Trophoblast cell (in vitro differentiated cells and primary cell): ENCODE measurements at regions not wholly inside any gene's neighbourhood (a gene's known extent, or its start where the extent isn't known, plus 50 kb on each side); places are given as distances from the start of the nearest gene placed in this dataset.
A peak's percentile ranks its signal among the peaks of the same experiment; 100 is the strongest.

Experiments
- DNase-seq, 2 donors: peaks; one replicate each; pipeline ENCODE4 v3.0.0-alpha.2; 2016
- H2AFZ ChIP-seq: 2 replicates; pipeline ENCODE4 v1.6.1; 2013; ENCODE audit warnings: low read length, moderate library complexity, mild to moderate bottlenecking; ENCODE audit not compliant: insufficient read depth, poor library complexity
- H2AK5ac ChIP-seq: 2 replicates; pipeline ENCODE4 v1.6.1; 2013; ENCODE audit warnings: mild to moderate bottlenecking, low read length
- H2BK120ac ChIP-seq: 2 replicates; pipeline ENCODE4 v1.6.1; 2013; ENCODE audit warnings: low read length, mild to moderate bottlenecking, moderate library complexity; ENCODE audit not compliant: insufficient read depth, poor library complexity
- H2BK12ac ChIP-seq: 2 replicates; pipeline ENCODE4 v1.6.1; 2013; ENCODE audit warnings: mild to moderate bottlenecking, low read length, moderate library complexity
- H2BK5ac ChIP-seq: 2 replicates; pipeline ENCODE4 v1.6.1; 2013; ENCODE audit warnings: low read length, low read depth, moderate library complexity, mild to moderate bottlenecking; ENCODE audit not compliant: poor library complexity
- H3K14ac ChIP-seq: 2 replicates; pipeline ENCODE4 v1.6.1; 2013; ENCODE audit warnings: mild to moderate bottlenecking, low read length
- H3K18ac ChIP-seq: 2 replicates; pipeline ENCODE4 v1.6.1; 2013; ENCODE audit warnings: mild to moderate bottlenecking, low read length
- H3K23ac ChIP-seq: 2 replicates; pipeline ENCODE4 v1.6.1; 2013; ENCODE audit warnings: low read length
- H3K27ac ChIP-seq: 2 replicates; pipeline ENCODE4 v1.5.1; 2013; ENCODE audit warnings: low read depth, mild to moderate bottlenecking, inconsistent platforms, low read length, moderate library complexity
- H3K27me3 ChIP-seq: 2 replicates; pipeline ENCODE4 v1.6.1; 2013; ENCODE audit warnings: inconsistent platforms, mild to moderate bottlenecking, low read length, moderate library complexity; ENCODE audit not compliant: insufficient read depth
- H3K36me3 ChIP-seq, 2 experiments: 1 replicate in 1 of 2; 2 replicates in 1 of 2; pipeline ENCODE4 v1.6.1; 2013; ENCODE audit warnings: low read length in 2 of 2, mild to moderate bottlenecking in 2 of 2, moderate library complexity in 1 of 2; ENCODE audit not compliant: insufficient read depth in 2 of 2, control insufficient read depth in 1 of 2
- H3K4ac ChIP-seq: 2 replicates; pipeline ENCODE4 v1.6.1; 2013; ENCODE audit warnings: low read depth, mild to moderate bottlenecking, low read length, moderate library complexity
- H3K4me1 ChIP-seq, 2 experiments: 1 replicate in 1 of 2; 2 replicates in 1 of 2; pipeline ENCODE4 v1.6.1; 2013; ENCODE audit warnings: low read length in 2 of 2, mild to moderate bottlenecking in 2 of 2, moderate library complexity in 1 of 2; ENCODE audit not compliant: insufficient read depth in 2 of 2, control insufficient read depth in 1 of 2
- H3K4me2 ChIP-seq: 2 replicates; pipeline ENCODE4 v1.6.1; 2013; ENCODE audit warnings: inconsistent platforms, mild to moderate bottlenecking, low read length, moderate library complexity
- H3K4me3 ChIP-seq: 2 replicates; pipeline ENCODE4 v1.5.1; 2013; ENCODE audit warnings: mild to moderate bottlenecking, low read depth, low read length, inconsistent platforms
- H3K79me1 ChIP-seq: one replicate; pipeline ENCODE4 v1.6.1; 2013; ENCODE audit warnings: low read length
- H3K79me2 ChIP-seq: 2 replicates; pipeline ENCODE4 v1.6.1; 2013; ENCODE audit warnings: low read length, mild to moderate bottlenecking; ENCODE audit not compliant: control insufficient read depth, insufficient read depth, poor library complexity
- H3K9ac ChIP-seq: 2 replicates; pipeline ENCODE4 v1.6.1; 2013; ENCODE audit warnings: mild to moderate bottlenecking, low read length
- H3K9me3 ChIP-seq: 2 replicates; pipeline ENCODE4 v1.6.1; 2013; ENCODE audit warnings: low read depth, mild to moderate bottlenecking, control low read depth, inconsistent platforms, low read length; ENCODE audit not compliant: insufficient read depth
- H4K12ac ChIP-seq: 2 replicates; pipeline ENCODE4 v1.6.1; 2013; ENCODE audit warnings: low read depth, mild to moderate bottlenecking, low read length, moderate library complexity
- H4K8ac ChIP-seq: 2 replicates; pipeline ENCODE4 v1.6.1; 2013; ENCODE audit warnings: low read depth, mild to moderate bottlenecking, low read length, moderate library complexity
- H4K91ac ChIP-seq: one replicate; pipeline ENCODE4 v1.6.1; 2013; ENCODE audit warnings: low read depth, mild to moderate bottlenecking, low read length, moderate library complexity
- WGBS: extraction: QIAGEN DNeasy Blood & Tissue Kit; methylation state at CpG from one replicate; pipeline ENCODE4 v1.1.7; 2013; ENCODE audit warnings: missing lambda C conversion rate; ENCODE audit not compliant: insufficient read length, insufficient coverage; ENCODE audit errors: extremely low coverage; 5-methylcytosine and 5-hydroxymethylcytosine counted together

DNA sequence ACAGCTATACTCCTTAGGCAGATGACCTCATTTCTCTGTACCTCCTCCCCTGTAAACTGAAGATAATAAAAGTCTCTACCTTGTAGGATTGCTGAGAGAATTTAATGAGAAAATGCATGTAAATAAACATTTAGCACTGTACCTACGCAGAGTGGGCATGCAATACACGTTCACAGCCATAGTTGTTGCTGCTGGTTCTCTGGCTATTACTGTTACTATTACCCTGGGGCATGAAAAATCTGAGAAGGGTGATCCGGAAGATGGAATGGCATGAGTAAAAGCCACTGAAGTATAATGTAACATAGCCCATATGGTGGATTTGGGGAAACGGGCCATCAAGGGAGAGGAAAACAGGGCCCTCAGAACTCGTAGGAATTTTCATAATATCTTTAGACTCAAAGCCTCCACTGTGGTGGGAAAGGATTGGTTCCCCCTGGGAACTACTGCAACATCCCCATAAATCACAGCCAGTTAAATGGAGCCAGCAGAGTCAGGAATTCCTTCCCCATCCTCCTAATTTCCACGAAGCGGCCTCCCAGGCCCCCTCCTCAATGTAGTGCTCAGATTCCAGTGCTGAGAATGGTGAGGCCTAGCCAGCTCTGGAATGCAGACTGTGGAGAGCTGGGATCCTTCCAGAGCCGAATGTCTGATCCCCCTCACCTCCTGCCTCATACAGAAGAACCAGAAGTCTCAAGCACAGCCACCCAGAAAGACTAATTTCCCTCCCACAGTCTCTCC is 205.3 kb downstream of the MN1 start:
- WGBS, result no CpG with 5 or more reads among the region's 8 CpGs
- H3K9ac ChIP-seq, result no peak overlapping the region
- no peak overlapping the region for H2AFZ ChIP-seq
- no peak overlapping the region for H3K4ac ChIP-seq
- H3K4me3 ChIP-seq, result no peak overlapping the region
- H3K27ac ChIP-seq, result peak overlapping the region; percentile 25
- H2BK120ac ChIP-seq, result no peak overlapping the region
- peaks cover 3 to 10% of the 10 kb centered on the region in 2 experiments for H3K4me1 ChIP-seq
- H3K18ac ChIP-seq, result no peak overlapping the region
- H3K9me3 ChIP-seq, result no peaks in the 10 kb centered on the region
- no peak overlapping the region for H4K91ac ChIP-seq
- H3K23ac ChIP-seq, result no peak overlapping the region
- H3K4me2 ChIP-seq, result no peak overlapping the region
- no peak overlapping the region for H4K8ac ChIP-seq
- H4K12ac ChIP-seq, result no peak overlapping the region
- H3K79me2 ChIP-seq, result no peaks in the 10 kb centered on the region
- H3K36me3 ChIP-seq, result no peaks in the 10 kb centered on the region
- no peak overlapping the region for H2BK5ac ChIP-seq
- H2AK5ac ChIP-seq, result no peak overlapping the region
- DNase-seq, result no peak
- H3K79me1 ChIP-seq, result no peaks in the 10 kb centered on the region
- no peaks in the 10 kb centered on the region for H3K27me3 ChIP-seq
- H3K14ac ChIP-seq, result no peak overlapping the region
- H2BK12ac ChIP-seq, result no peak overlapping the region

DNA sequence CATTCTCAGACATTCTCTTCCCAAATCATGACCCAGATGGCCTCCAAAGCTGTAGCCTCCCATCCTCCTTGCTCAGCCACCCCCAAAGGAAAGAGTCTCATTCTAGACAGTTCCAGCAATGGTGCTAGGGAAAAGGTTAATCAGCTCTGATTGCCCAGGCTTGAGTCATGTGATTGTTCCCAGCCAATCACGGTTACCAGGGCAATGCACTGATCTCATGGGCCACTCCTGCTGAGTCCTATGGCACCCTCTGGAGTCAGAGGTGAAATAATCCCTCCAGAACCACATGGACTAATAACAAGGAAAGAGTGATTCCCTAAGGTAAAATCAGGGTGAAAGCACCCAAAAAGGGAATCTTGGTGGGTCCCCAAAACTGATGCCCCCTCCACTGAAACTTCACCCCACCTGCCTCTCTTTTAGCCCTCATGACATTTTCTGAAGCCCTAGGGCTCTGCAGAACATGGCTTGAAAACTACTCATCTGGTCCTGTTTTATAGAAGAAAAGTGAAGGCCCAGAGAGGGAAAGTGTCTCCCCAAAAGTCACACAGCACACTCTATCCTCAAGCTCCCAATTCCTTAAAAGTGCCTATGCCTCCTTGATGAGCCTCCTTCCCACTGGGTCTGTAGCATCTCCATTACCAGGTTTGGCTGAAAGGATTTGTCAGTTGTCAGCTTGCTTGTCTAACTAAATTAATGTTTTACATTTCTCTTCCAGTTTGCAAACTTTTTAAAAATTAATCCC is 203.7 kb downstream of the MN1 start:
- Histone ChIP-seq H3K4me3 (no peak overlapping the region), H3K27me3 (no peaks in the 10 kb centered on the region), H3K18ac (no peak overlapping the region), H3K9ac (no peak overlapping the region), H3K4ac (no peak overlapping the region), H2AK5ac (no peak overlapping the region), H3K27ac (no peak overlapping the region), H3K23ac (no peak overlapping the region), H2BK120ac (no peak overlapping the region), H2BK12ac (no peak overlapping the region), H2AFZ (no peak overlapping the region), H4K91ac (no peak overlapping the region), H3K79me1 (no peaks in the 10 kb centered on the region), H3K79me2 (no peaks in the 10 kb centered on the region), H2BK5ac (no peak overlapping the region), H3K4me2 (no peak overlapping the region), H3K4me1 (peaks cover 3 to 10% of the 10 kb centered on the region in 2 experiments), H3K9me3 (no peaks in the 10 kb centered on the region), H4K8ac (no peak overlapping the region), H4K12ac (no peak overlapping the region), H3K14ac (no peak overlapping the region), H3K36me3 (no peaks in the 10 kb centered on the region)
- no peak for DNase-seq
- no CpG with 5 or more reads among the region's 1 CpG for whole genome bisulfite sequencing

DNA sequence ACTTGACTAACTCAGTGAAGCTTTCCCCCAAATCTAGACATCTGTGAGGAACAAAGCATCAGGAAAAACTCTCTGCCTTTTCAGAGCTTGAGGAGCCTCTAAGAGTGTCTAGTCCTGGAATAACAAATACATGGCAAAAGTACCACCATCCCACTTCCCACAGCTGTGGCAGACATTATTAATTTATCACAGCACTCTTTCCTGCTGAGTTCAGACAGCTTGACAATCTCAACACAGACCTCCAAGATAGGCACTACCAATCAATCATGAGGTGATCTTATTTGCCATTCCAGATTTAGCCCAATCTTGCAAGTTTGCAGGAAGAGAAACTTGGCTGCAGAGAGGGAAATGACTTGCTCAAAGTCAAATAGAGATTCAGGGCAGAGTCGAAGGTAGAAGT is 202.8 kb downstream of the MN1 start:
- no peak overlapping the region for H3K4ac ChIP-seq
- H3K27me3 ChIP-seq, result no peaks in the 10 kb centered on the region
- peaks cover 2% of the 10 kb centered on the region for H3K79me1 ChIP-seq
- H3K18ac ChIP-seq, result no peak overlapping the region
- no peaks in the 10 kb centered on the region for H3K9me3 ChIP-seq
- H2BK12ac ChIP-seq, result no peak overlapping the region
- H2AK5ac ChIP-seq, result no peak overlapping the region
- no peak overlapping the region for H3K4me2 ChIP-seq
- H2AFZ ChIP-seq, result no peak overlapping the region
- no peak overlapping the region for H3K23ac ChIP-seq
- no peak overlapping the region for H4K8ac ChIP-seq
- H4K12ac ChIP-seq, result no peak overlapping the region
- no peaks in the 10 kb centered on the region for H3K36me3 ChIP-seq
- peaks cover 3 to 13% of the 10 kb centered on the region in 2 experiments for H3K4me1 ChIP-seq
- no peak for DNase-seq
- H2BK120ac ChIP-seq, result no peak overlapping the region
- no peak overlapping the region for H3K9ac ChIP-seq
- no peaks in the 10 kb centered on the region for H3K79me2 ChIP-seq
- no peak overlapping the region for H2BK5ac ChIP-seq
- H4K91ac ChIP-seq, result no peak overlapping the region
- H3K4me3 ChIP-seq, result no peak overlapping the region
- H3K14ac ChIP-seq, result no peak overlapping the region
- WGBS, result no CpG with 5 or more reads among the region's 1 CpG
- no peak overlapping the region for H3K27ac ChIP-seq

DNA sequence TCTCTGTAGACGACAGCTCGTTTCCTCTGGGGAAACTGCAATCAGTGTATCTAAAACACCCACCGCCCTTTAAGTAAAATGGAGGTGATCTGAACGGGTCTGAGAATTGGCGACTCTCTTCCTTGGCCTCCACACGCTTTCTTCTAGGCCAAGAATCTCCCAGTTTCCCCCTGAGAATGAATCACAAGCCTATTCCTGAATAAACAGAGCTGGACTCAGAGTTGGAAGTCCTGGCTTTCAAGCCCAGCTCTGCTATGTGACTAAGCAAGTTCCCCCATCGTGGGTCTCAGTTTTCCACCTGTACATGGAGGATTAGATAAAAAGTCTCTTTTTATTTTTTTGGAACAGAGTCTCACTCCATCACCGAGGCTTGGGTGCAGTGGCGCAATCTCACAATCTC is 200.4 kb downstream of the MN1 start:
- no peak overlapping the region for H2BK5ac ChIP-seq
- peaks cover 2% of the 10 kb centered on the region for H3K79me1 ChIP-seq
- H3K4ac ChIP-seq, result no peak overlapping the region
- no peak overlapping the region for H3K14ac ChIP-seq
- H3K23ac ChIP-seq, result no peak overlapping the region
- H2AK5ac ChIP-seq, result no peak overlapping the region
- H2AFZ ChIP-seq, result no peak overlapping the region
- no peak for DNase-seq
- no peaks in the 10 kb centered on the region for H3K9me3 ChIP-seq
- no peak overlapping the region for H3K4me2 ChIP-seq
- H3K36me3 ChIP-seq, result no peaks in the 10 kb centered on the region
- H3K27me3 ChIP-seq, result no peaks in the 10 kb centered on the region
- peaks cover 6 to 15% of the 10 kb centered on the region in 2 experiments for H3K4me1 ChIP-seq
- H3K79me2 ChIP-seq, result no peaks in the 10 kb centered on the region
- no peak overlapping the region for H3K4me3 ChIP-seq
- no peak overlapping the region for H4K8ac ChIP-seq
- WGBS, result no CpG with 5 or more reads among the region's 9 CpGs
- no peak overlapping the region for H4K91ac ChIP-seq
- H4K12ac ChIP-seq, result no peak overlapping the region
- H3K18ac ChIP-seq, result no peak overlapping the region
- H2BK12ac ChIP-seq, result no peak overlapping the region
- H2BK120ac ChIP-seq, result no peak overlapping the region
- H3K9ac ChIP-seq, result no peak overlapping the region
- no peak overlapping the region for H3K27ac ChIP-seq
